ENCODE measurements at regions not wholly inside any gene's neighbourhood (a gene's known extent, or its start where the extent isn't known, plus 50 kb on each side); places are given as distances from the start of the nearest gene placed in this dataset.

DNA sequence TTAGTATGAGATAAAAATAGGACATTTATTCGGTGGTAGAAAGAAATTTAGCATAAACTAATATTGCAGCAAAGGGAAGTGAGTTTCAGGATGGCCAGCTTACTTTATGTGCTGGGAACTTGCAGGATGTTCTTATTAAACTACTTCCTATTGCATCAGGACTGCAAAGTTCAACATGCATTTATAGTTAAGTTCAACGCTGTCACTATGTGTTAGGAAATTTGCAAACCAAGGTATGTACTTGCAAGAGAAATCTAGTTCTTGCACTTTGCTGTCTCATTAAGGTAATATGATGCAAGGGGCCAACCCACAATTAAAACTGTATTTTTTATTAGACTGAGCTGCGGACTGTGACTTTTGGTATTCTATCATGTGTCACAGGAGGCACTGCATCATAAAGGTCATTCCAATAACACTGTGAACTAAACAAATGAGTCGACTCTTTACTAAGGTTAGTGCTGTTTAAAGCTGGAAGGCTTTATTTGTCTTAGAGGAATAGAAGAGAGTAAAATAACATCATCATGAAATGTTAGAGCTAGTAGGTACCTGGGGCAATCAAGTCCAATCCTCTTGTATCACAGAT is 1525.7 kb upstream of the TENM3 start:
- no peak for DNase-seq

DNA sequence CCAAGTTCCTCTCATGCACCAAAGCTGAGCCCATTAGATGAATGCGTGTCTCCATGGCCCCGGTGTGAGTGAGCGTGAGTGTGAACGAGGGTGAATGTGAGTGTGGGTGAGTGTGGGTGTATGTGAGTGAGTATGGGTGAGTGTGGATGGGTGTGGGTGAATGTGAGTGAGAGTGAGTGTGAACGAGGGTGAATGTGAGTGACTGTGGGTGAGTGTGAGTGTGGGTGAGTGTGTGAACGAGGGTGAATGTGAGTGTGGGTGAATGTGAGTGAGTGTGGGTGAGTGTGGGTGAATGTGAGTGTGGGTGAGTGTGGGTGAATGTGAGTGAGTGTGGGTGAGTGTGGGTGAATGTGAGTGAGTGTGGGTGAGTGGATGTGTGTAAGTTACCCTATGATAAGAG is 1521.8 kb upstream of the TENM3 start:
- DNase-seq: no peak

GRCh38 chr4:180726611-180727010 is 1516.6 kb upstream of the TENM3 start:
- no peak for DNase-seq

DNA sequence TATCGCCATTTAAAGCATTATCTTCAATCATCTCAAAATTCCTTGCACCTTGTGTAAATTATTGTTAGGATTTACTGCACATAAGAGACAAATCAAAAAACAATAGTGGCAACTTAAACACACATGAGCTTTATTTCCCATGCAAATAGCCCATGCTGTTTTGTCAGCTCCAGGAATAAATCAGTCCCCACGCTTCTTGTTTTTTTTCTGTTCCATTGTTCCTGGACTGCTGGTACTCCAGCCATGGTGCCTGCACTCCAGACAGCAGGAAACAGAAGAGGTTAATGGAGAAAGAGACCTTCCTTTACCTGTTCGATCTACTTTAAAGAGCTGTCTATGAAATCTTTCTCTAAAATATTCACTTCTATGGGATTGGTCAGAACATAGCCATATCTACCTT is 1515.7 kb upstream of the TENM3 start:
- no peak for DNase-seq

DNA sequence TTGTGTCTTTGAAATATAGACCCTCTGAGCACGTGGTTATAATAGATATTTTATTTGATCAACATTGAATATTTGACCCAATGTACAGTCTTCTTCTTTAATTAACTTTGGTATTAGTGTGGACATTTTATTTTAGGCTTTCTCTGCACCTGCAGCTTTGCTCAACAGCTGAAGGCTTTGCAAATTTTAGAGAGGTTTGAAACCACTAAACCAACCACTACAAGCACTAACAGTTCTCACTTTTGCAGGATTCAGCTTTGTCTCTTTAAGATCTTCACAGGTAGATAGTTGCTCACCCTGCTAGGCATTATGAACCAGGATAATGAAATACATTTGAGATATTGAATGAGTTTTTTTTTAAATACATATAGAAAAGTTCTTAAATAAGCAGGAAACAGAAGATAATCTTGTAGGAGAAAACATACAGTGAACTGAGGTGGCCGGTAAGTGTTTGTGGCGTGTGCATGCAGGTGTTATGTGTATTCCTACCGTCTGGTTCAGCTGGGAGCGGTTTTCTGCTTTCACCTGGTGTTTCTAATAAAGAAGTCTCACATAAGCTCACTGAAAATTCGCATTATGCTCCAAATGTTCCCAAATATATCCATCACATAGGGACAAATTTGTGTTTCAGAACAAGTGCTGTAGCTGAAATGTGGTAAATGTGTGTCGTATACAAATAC is 1508.3 kb upstream of the TENM3 start:
- DNase-seq: no peak

DNA sequence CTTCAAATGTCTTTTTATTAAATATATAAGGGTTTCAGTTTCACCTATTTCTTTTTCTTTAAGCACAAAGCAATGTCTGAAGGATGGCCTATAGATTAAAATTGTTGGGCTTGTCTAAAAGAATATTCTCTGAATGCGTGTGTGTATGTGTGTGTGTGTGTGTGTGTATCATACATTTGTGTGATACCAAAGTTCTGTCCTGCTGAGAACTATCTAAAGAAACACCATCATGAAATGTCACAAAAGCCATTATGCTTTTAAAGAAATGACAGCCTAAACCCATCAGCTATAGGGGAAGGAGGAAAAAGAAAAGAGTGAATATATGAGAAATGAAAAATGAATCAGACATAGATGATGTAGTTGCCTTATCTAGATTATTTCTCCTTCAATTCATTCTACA is 1501.5 kb upstream of the TENM3 start:
- DNase-seq: no peak

- DNase-seq: no peak
Observed at GRCh38 chr4:180745019-180745418, 1498.2 kb upstream of the TENM3 start.

GRCh38 chr4:180751009-180751408 is 1492.2 kb upstream of the TENM3 start:
- DNase-seq: no peak

DNA sequence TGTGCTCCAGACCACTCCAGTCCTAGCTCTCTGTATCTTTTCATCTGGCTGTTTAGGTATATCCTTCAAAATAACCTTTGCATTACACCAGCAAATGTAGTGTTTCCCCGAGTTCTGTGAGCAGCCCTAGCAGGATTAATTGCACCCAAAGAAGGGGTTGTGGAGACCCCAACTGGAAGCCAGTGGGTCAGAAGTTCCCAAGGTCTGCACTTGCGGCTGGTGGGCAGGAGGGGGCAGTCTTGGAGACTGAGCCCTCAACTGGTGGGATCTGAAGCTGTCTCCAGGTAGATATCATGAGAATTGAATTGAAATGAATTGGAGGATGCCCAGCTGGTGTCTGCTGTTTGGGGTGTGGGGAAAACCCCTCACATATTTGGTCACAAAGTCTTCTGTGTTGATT is 1485.3 kb upstream of the TENM3 start:
- DNase-seq: no peak

DNA sequence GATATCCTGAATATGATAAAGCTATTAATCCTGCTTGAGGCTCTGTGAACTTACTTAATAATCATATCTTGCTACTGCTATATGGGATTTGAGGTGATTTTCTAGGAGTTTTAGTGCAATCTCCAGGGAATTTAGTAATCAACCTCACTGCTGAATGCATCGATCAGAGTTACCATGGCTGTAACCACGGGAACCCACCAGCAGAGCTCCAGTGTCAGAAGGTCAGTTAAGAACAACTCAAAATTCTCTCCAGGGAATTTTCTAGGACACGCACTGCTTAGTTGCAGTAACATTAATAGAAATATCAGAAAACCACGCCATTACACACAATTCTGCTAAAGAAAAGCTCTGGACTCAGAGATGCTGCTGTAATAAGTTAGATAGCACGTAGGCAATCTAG is 1477.2 kb upstream of the TENM3 start:
- no peak for DNase-seq

DNA sequence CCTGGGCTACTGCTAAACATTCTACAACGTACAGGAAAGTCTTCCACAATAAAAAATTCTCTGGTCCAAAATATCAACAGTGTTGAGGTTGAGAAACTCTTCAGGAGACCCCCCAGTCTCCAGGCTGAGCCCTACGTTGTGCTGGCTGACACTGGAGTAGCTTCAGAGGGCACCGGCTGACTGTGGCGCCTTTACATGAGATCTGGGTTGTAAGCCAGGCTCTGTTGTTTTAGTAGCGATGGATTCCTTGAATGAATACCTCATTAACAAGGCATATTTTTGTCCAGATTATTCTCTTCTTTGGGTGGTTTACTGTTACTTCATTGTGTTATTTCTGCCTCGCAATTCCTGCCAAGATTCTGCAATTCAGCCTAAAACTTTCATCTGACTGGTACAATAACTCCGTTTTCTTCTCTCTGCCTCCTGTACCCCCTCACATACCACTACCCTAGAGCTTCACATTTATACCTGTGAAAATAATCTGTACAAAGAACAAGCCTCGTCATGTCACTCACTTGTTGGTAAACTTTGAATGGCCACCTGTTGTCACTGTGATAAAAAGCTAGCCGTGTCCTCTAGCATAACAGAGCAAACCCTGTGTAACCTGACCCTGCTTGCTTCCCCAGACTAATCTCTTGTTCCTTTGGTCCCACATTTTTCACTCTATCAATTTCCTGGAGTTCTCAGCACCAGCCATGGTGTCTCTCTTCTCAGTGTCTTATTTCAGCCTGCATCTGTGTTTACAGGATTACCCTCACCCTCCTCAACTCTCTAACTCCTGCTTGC is 1476.1 kb upstream of the TENM3 start:
- no peak for DNase-seq

DNA sequence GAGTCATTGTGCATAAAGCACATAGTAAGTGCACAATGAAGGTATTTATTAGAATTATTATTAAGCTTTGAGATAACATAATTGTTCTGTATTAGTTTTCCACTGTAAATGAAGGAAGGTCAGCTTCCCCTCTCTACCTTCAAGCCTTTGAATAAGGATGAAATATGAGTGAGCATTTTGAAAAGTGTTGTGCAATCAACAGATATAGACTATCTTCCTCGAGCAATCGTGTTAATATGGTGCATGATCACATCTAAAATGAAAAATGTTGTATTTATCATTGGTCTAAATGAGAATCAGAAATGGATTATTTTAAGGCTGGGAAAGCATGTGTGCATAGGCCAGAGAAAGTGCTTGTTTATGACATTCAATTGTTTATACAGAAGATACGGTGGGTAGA is 1474.6 kb upstream of the TENM3 start:
- no peak for DNase-seq

- DNase-seq: no peak
Observed at GRCh38 chr4:180769791-180770190, 1473.4 kb upstream of the TENM3 start.

DNA sequence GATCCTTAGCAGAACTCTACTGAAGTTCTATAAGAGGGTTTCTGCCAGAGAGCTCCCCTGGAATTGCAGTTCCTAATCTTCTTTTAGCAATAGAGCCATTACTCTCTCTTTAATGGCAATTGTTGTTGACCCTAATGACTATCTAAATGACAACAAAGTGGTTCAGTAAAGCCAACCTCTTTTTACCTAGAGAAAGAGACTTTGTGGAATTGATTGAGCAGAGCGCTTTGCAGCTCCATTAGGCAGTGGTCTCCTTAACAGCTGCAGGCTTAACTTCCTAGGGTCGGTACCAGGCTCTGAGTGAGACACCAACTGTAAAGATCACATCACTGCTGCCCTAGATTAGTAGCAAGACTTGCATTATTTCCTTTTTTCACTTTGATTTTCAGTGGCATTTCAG is 1472.9 kb upstream of the TENM3 start:
- no peak for DNase-seq

DNA sequence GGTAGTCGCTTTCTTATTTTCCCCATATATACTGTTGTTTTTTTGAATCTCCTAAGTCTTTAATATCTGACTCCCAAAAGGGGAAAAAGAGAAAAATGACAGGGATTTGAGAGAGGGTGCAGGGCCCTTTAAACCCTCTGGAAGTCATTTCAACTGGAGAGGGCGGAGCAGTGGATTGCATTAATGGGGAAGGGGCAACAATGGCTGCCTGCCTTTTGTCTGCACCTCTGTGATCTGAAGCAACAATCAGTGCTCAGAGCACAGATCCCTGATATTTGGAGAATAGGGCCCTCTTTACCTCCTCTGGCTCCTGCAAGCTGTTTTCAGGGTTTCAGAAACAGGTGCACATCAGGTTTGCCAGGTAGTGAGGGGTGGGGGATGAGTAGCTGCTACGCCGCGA is 1458.3 kb upstream of the TENM3 start:
- no peak for DNase-seq

- no peak for DNase-seq
Observed at GRCh38 chr4:180788729-180789128, 1454.5 kb upstream of the TENM3 start.

GRCh38 chr4:180789929-180790328 is 1453.3 kb upstream of the TENM3 start:
- no peak for DNase-seq

- DNase-seq: no peak
Observed at GRCh38 chr4:180790471-180790870, 1452.7 kb upstream of the TENM3 start.

DNA sequence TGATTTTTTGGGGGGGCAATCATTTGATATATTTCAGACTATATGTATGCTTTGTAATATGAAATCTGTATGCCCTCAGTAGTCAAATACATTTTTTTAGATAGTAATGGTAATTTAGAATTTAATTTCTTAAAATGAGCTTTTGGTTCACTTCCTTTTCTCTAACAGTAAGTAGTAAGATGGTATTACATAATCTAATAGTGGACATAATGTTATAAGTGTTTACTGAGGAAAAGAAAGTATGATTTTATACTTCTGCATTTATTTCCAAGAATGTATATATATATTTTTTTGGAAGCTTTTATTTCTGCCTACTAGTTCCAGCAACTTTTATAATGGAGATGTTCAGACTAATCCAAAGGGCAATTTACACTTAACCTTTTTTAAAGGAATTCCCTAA is 1450.7 kb upstream of the TENM3 start:
- no peak for DNase-seq

DNA sequence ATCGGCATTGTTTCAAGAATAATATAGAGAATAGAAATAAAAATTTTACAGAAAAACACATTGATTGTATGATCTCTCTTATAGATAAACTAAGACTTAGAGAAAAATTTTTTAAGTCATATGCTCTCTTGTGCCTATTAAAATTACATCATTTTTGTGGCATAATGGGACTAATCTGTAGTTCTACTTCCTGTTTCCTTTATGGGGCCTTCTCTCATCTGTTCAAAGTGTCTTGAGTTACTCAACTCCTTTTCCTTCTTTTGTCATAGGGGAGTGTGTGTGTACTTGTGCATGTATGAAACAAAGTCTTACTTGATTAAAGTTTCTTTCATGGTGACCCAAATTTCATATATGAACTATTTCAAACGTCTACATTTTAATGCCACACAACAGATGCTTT is 1448.9 kb upstream of the TENM3 start:
- DNase-seq: no peak

DNA sequence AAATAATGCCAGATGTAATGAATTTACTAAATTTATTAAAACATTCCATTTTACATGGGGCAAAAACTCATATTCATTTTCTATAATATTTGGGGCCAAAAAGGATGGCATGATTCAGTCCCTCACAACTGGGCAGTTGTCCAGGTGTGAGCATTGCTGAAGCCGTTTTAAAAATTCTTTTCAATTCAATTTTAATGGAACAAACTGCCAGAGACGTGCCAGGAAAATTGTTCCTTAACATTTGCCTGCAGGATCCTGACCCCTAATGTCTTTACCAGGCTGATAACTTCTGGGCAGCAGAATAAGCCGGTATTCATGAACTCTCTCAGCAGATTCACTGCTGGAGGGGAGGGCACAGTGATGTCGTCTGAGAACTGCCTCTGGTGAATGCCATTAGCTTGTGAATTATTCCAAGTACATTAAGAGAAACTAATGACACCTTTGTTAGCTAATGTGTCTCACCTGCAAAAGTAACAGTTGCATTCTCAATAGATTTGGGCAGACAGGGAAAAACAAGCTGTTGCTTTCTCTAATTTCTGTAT is 1445.1 kb upstream of the TENM3 start:
- DNase-seq: no peak

DNA sequence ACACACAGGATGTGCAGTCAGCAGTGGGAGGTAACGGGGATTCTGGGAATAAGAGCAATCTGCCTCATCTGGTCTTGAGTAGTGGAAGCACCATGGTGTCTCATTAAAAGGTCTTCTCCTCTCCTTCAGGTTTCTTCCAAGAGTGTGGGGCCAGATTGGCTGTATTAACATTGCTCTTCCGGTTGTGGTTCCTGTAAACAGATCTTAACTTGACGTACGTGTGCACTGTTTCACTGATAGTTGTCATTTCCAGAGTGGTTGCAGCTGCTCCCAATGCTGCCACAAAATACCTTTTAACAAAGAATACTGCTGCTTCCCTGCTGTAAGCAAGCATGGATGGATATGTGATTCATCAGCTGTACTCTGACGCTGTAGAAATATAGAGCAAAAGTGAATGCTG is 1443.4 kb upstream of the TENM3 start:
- no peak for DNase-seq

DNA sequence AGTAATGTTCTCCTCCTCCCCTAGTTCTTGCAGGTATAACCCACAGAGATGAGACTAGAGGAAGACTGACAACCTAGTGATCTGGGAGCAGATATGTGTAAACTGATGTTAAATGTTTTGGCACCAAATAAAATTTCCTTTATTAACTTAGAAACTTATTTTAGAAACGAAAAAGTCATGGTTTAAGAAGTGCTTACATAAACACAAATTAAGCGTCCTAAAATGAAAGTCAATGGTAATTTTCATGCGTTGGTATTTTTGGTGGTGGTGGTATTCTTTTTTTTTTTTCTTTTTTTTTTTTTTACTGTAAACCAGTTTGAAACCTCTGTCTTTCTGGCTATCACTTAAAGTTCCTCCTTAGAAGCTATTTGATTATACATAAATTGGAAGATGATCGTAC is 1438.1 kb upstream of the TENM3 start:
- no peak for DNase-seq

DNA sequence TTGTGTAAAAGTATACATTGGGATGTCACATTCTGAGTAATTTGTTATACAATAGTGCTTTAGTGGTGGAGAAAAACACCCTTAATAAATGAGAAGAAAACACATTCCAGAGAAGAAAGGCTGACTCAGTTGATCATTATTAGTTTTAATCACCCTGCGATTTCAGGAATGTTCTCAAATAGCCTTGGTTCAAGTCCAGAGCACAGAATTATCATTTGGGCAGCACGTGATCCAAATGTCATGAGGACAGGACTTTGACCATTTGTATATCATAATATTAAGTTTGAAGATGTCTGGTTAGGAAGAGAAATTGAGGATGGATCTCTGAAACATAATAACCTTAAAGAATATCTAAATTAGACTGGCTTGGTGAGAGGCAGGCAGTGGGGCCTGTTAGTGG is 1434.3 kb upstream of the TENM3 start:
- no peak for DNase-seq

Data from NCI-H226 (cell line).